HG03066 (cell line): ENCODE measurements at regions not wholly inside any gene's neighbourhood (a gene's known extent, or its start where the extent isn't known, plus 50 kb on each side); places are given as distances from the start of the nearest gene placed in this dataset.

Source experiments
- ATAC-seq: cut with Tn5 transposase; IDR thresholded peaks from one replicate; pipeline ENCODE4 v1.9.1; 2021; ENCODE audit warnings: low read depth; ENCODE audit not compliant: unreplicated experiment

GRCh38 chr17:77646046-77646430 is 312.5 kb upstream of the TNRC6C start:
- no peak for ATAC-seq

- no peak for ATAC-seq
Observed at GRCh38 chr17:77647531-77647930, 311.0 kb upstream of the TNRC6C start.

- ATAC-seq: no peak
Observed at GRCh38 chr17:77649717-77650211, 308.7 kb upstream of the TNRC6C start.

- ATAC-seq: no peak
Observed at GRCh38 chr17:77651988-77652387, 306.5 kb upstream of the TNRC6C start.

GRCh38 chr17:77654296-77654695 is 304.2 kb upstream of the TNRC6C start:
- no peak for ATAC-seq

- ATAC-seq: no peak
Observed at GRCh38 chr17:77654850-77655249, 303.7 kb upstream of the TNRC6C start.

GRCh38 chr17:77656054-77656453 is 302.4 kb upstream of the TNRC6C start:
- no peak for ATAC-seq

GRCh38 chr17:77657839-77658238 is 300.7 kb upstream of the TNRC6C start:
- no peak for ATAC-seq

GRCh38 chr17:77660524-77660923 is 298.0 kb upstream of the TNRC6C start:
- ATAC-seq: no peak

GRCh38 chr17:77662833-77663232 is 295.7 kb upstream of the TNRC6C start:
- no peak for ATAC-seq

- no peak for ATAC-seq
Observed at GRCh38 chr17:77664097-77664729, 294.3 kb upstream of the TNRC6C start.

GRCh38 chr17:77665833-77666232 is 292.7 kb upstream of the TNRC6C start:
- no peak for ATAC-seq

GRCh38 chr17:77666462-77666861 is 292.0 kb upstream of the TNRC6C start:
- ATAC-seq: no peak

GRCh38 chr17:77666881-77667395 is 291.6 kb upstream of the TNRC6C start:
- no peak for ATAC-seq

- ATAC-seq: no peak
Observed at GRCh38 chr17:77667478-77667877, 291.0 kb upstream of the TNRC6C start.

- no peak for ATAC-seq
Observed at GRCh38 chr17:77668518-77668917, 290.0 kb upstream of the TNRC6C start.

- ATAC-seq: no peak
Observed at GRCh38 chr17:77670173-77670572, 288.3 kb upstream of the TNRC6C start.

GRCh38 chr17:77674358-77674757 is 284.1 kb upstream of the TNRC6C start:
- no peak for ATAC-seq

GRCh38 chr17:77675411-77675810 is 283.1 kb upstream of the TNRC6C start:
- ATAC-seq: no peak

GRCh38 chr17:77675816-77676215 is 282.7 kb upstream of the TNRC6C start:
- no peak for ATAC-seq

GRCh38 chr17:77676237-77676661 is 282.3 kb upstream of the TNRC6C start:
- no peak for ATAC-seq

GRCh38 chr17:77677211-77677610 is 281.3 kb upstream of the TNRC6C start:
- no peak for ATAC-seq

- no peak for ATAC-seq
Observed at GRCh38 chr17:77677630-77678029, 280.9 kb upstream of the TNRC6C start.
